HG02798 (cell line): ENCODE measurements at regions not wholly inside any gene's neighbourhood (a gene's known extent, or its start where the extent isn't known, plus 50 kb on each side); places are given as distances from the start of the nearest gene placed in this dataset.

ENCODE experiments used
- ATAC-seq: cut with Tn5 transposase; IDR thresholded peaks from one replicate; pipeline ENCODE4 v1.9.1; 2021; ENCODE audit warnings: mild to moderate bottlenecking; ENCODE audit not compliant: unreplicated experiment, poor library complexity

- no peak for ATAC-seq
Observed at GRCh38 chrX:30955687-30956086, 66.6 kb upstream of the TAB3 start.

- no peak for ATAC-seq
Observed at GRCh38 chrX:30951003-30951402, 61.9 kb upstream of the TAB3 start.

DNA sequence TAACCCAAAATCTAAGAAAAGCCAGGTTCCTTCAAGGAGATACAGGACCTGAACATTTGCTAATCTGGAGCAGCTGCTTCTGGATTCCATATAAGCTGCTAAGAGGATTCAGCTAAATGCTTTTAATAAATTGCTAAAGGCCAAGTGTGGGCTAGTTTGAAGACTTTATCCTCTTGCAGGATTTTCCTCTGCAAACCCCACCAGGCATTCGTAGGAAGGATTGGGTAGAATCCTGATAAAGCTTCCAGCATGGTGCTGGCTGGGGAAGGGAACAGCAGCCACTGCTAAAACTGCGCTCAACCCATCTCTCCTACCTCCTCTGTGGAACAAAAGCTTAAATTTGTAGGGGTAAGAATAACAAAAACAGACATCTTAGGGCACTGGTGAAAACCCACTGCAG, 61.3 kb upstream of the TAB3 start:
- ATAC-seq: no peak

- no peak for ATAC-seq
Observed at GRCh38 chrX:30949554-30949953, 60.5 kb upstream of the TAB3 start.

GRCh38 chrX:30948626-30949025, 59.6 kb upstream of the TAB3 start:
- ATAC-seq: no peak

- ATAC-seq: no peak
Observed at GRCh38 chrX:30948051-30948450, 59.0 kb upstream of the TAB3 start.

- no peak for ATAC-seq
Observed at GRCh38 chrX:30943984-30944383, 54.9 kb upstream of the TAB3 start.

GRCh38 chrX:30941898-30942297, 52.8 kb upstream of the TAB3 start:
- no peak for ATAC-seq

DNA sequence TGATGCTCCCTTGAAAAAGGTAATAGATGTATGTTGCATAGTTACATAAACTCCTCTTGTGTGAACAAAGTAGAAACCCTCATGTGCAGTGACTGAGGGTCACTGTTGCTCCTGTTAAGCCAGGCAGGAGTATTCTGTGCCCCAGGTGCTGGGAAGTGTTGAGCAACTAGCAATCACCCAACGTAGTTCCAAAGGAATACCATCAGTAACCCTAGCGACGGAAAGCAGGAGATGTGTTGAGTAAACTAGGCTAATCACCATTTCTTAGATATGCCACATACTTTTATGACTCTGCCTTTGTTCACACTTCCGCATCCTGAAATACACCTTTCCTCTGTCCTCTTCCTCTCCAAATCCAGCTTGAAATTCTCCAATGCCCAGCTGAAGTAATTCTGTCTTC, 50.9 kb upstream of the TAB3 start:
- ATAC-seq: no peak
